ENCODE measurements at regions not wholly inside any gene's neighbourhood (a gene's known extent, or its start where the extent isn't known, plus 50 kb on each side); places are given as distances from the start of the nearest gene placed in this dataset.

DNA sequence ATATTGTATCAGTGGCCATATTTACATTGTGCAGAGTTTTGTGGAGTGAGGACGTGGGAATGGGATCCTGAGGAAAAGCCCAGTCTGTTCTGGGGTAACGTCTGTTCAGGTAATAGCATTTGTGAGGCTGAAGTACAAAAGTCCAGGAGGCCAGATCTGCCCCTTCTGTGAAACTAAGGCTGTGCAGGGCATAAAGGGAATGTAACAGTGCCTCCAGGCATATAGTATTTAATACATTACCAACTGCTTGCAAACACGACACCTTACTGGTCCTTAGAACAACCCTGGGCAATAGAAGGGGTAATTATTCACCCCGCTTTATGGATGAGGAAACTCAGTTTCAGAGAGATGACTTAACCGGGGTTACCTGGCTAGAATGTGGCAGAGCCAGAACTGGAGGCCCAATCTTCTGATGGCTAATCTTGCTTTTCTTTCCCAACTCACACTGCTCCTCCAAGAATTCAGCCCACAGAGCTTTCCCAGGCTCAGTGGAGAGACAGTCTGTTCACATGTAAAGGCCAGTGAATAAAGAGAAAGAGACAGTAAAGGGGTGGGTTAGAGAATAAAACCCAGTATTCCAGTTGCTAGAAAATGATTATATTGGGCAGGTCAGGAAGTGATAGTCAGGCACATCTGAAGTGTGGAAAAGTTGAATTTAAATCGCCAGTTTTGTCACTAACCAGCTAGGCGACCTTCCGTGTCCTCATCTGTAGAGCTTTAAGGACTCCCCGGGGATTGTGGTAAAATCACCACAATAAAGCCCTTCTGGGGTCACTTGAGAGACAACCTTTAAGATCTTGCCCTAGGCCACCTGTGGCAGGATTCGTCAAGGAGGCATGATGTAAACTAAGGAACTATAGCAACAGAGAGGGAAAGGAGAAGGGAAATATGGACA lies 280.7 kb upstream of the CITED2 start:
- DNase-seq = no peak

DNA sequence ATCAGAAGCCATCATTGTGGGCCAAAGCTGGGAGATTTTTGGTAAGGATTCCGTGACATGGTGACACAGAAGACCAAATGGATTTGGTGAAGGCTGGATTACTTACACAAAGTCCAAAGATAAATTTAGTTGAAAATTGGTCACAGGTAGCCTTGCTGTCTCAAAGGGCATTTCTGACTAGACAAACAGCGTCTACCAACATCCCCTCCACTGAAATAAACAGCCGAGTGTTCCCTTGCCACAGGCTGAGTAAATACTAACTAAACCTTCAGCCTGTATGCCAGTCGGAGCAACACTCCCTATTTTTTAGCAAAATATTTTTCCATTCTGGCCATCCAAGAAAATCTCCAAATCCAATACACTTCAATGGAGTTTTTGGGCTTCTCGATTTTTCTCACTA lies 279.9 kb upstream of the CITED2 start:
- no peak for DNase-seq

GRCh38 chr6:139653111-139653510 lies 278.7 kb upstream of the CITED2 start:
- no peak for DNase-seq

- DNase-seq = no peak
Observed at GRCh38 chr6:139650941-139651340, 276.5 kb upstream of the CITED2 start.

DNA sequence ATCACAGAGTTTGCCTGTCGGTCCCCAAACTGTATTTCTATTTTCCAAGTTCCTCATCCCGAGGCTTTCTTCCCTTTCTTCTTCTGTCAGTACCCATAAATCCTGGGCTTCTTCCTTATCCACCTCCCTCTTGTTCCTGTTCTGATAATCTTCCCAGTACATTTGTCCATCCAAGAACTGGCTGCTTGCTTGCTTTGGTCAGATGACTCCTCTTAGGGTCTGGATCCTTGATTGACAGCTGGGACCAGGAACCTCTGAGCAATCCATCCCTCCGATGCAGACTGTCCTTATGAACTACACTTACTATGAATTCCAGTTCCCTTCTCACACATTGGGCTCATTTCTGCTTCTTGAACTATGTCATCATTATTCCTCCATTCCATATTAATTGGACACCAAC lies 275.3 kb upstream of the CITED2 start:
- DNase-seq = no peak

GRCh38 chr6:139649128-139649527 lies 274.7 kb upstream of the CITED2 start:
- no peak for DNase-seq

DNA sequence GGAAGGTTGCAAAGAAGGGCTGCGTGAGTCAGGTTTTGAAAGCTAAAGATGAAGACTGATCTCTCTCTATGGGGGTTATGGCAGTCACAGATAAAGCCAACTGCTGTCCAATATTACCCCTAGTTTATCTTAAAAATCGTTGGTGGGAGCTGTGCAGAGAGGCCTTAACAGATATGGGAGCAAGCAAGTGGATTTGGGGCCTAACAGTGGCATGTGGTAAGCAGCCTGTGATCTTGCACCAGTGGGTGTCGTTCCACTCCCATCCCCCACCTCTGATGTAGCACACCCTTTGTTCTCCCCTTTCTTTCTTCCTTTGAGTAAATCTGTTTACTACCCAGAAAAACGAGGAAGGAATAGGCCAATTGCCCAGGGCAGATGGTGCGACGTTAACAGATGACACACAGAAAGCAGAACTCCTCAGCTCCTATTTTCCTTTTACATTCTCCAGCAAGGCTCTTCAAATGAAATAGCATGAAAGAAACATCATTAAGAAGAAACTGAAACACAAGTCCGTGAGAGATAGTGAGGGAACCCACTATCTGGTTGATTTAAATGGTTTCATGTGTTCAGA lies 274.1 kb upstream of the CITED2 start:
- DNase-seq = no peak

GRCh38 chr6:139647841-139648240 lies 273.4 kb upstream of the CITED2 start:
- no peak for DNase-seq

DNA sequence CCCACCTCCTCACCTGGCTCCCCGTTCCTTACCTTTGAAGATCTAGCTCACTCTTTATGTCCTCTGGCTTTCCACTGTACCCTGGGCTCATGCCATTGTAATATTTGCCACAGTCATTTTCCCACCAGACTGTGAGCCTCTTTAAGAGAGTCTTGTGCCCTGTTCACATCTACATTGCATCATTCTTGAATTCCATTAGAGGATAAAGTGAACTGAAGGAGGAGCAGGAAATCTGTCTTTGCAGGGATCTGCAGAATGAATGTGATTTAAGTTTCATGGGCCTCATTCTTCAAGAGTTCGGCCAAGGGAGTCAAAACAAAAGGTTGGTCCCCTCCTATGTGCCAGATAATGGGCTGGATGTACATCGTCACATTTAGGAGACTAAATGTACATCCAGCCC lies 272.6 kb upstream of the CITED2 start:
- DNase-seq = no peak

GRCh38 chr6:139644821-139645220 lies 270.4 kb upstream of the CITED2 start:
- no peak for DNase-seq

DNA sequence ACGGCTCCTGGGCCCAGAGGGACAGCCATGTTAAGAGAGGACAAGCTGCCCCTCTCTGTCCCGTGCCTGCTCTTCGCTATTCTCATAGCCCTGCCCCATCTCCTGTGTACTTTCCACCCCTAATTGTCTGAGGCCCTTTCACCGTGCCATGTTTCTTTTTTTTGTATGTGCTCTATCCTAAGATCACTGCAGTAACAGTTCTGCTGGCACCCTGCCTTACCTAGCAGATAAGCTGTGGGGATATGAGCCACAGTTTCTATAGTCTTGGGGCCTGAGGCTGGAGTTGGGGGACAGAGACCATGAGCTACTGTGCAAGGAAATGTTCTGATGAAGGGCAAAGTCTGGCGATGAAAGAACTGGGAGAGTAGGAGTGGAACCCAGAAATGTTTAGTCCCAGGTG lies 269.5 kb upstream of the CITED2 start:
- DNase-seq = no peak

GRCh38 chr6:139642346-139642745 lies 267.9 kb upstream of the CITED2 start:
- DNase-seq = no peak

DNA sequence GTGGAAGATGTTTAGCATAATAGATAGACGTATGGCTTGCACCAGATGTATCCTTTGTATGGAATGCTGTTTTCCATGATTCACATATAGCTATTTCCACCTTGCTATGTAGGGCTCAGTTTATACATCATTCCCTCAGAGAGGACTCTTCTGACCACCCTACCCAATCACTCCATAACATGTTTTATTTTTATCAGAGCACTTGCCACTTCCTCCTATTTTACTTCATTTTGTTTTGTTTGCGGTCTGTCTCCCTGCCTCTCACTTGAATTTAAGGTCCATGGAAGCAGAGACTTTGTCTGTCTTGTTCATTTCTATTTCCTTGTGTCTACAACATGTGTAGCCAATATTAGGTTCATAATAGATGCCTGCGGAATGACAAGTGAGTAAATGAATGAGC lies 266.9 kb upstream of the CITED2 start:
- DNase-seq = no peak

DNA sequence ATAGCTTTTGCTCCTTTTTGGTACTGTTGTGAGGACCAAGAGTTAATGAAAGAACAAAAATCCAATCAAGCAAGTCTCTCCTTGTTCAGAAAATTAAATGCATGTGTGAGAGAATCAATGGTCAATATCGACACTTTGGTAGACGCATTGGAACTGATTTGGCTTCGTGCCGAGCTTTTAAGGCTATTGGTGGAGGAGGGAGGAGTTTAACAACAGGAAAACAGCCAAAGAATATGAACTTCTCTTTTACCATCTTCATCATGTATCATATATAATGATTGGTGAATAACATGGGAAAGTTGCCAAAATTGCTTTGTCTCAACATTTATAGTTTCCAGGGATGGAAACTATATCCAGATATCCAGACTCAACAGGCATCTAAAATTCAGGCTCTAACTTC lies 266.5 kb upstream of the CITED2 start:
- DNase-seq = no peak

DNA sequence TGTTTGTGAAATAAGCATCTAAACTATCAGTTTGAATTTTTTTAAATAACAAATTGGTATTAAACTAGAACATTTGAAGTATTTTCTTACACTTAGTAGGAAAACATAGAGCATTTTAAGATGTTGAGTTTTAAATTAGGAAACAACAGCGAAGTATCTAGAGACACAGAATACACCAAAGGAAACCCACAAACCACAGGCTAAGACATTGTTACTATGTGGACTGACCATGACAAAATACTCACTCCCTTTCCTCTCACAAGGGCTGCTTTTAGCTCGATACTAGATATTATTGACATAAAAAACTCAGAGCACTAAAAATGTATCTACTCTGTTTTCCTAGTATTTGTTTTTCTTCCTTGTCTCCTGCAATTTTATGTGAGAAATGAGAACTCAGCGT lies 266.0 kb upstream of the CITED2 start:
- DNase-seq = no peak

DNA sequence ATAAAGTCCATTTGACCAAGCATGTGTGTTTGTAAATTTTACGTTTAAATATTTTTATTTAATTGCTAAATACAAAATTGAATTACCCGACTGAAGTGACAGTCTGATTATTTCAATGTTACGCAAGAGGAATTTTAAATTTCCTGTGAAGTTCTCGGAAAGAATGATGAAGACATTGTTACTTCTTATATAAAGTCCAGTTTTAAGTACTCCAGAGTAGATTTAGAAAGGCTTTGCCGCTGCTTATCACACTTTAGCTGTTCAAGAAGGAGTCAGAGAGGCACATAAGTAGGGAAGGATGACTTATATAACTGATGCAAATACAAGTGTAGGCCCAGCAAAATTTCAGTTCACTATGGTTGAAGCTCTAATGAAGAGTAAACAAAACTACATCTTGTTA lies 265.1 kb upstream of the CITED2 start:
- no peak for DNase-seq

- no peak for DNase-seq
Observed at GRCh38 chr6:139638179-139638941, 263.9 kb upstream of the CITED2 start.

- no peak for DNase-seq
Observed at GRCh38 chr6:139637766-139638165, 263.3 kb upstream of the CITED2 start.

DNA sequence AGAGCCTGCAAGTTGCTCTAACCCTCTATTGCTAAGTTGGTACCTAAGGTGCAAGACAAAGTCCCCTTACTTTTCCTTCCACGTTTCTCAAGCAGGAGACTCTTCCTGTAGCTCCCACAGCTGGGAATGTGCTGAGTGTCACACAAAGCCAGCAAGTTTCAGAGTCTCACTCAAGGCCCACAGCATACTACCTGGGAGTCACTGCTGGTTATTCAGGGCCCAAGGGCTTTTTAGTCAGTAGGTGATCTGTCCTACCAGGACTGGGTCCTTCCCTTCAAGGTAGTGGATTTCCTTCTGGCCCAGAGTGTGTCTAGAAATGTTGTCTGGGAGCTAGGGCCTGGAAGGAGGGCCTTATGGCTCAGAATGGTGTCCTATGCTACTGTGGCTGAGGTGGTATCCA lies 261.9 kb upstream of the CITED2 start:
- DNase-seq = no peak

DNA sequence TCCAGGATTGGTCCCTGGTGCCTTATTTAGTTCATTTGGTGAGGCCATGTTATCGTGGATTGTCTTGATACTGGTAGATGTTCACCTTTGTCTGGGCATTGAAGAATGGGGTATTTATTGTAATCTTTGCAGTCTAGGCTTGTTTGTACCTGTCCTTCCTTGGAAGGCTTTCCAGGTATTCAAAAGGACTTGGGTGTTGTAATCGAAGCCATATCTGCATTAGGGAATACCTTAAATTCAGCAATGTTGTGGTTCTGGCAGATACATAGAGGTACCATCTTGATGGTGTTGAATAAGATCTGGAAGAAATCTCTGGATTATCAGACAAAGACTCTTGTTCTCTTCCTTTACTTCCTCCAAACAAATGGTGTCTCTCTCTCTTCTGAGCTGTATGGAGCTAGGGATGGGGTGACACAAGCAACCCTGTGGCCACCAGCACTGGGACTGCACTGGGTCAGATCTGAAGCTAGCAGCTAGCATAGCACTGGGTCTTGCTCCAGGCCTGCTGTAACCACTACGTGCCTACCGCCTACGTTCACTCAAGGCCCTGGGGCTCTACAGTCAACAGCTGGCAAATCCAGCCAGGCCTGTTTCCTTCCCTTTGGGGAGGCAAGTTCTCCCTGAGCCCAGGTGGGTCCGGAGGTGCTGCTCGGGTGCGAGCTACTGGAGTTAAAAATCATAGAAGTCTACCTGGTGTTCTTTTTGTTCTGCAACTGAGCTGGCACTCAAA lies 261.1 kb upstream of the CITED2 start:
- DNase-seq = no peak

DNA sequence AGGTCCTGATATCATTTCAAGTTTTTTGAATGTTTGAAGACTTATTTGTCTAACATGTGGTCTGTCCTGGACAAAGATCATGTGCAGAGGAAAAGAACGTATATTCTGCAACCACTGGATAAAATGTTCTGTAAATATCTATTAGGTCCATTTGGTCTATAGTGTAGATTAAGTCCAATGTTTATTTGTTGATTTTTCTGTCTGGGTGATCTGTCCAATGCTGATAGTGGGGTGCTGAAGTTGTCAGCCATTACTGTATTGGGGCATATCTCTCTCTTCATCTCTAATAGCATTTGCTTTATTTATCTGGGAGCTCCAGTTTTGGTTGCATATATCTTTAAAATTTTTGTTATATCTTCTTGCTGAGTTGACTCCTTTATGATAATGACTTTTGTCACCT lies 258.4 kb upstream of the CITED2 start:
- no peak for DNase-seq

- no peak for DNase-seq
Observed at GRCh38 chr6:139628270-139628669, 253.8 kb upstream of the CITED2 start.

DNA sequence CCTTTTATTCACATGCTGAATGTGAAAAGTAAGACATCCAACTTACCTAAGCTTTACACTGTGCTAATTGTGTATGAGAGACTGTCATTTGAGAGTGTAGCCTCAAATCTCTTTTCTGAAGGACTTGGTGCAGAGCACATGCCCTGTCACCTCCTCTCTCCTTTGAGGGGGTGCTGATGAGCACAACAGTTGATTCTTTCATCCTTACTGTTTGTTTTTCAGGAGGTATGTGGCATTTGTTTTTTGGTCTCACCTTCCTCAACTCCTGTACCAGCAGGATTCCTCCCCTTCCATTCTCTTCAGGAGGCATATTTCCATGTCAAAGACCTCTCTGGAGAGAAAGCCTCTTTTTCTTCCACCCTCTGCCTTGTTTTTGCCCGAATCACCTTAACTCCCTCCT lies 252.6 kb upstream of the CITED2 start:
- no peak for DNase-seq

All from NCI-H1436 treated with DMSO at 0.1 percent for 48 hours (cell line).